Esophagus squamous epithelium (tissue), 4 donors: ENCODE measurements at regions not wholly inside any gene's neighbourhood (a gene's known extent, or its start where the extent isn't known, plus 50 kb on each side); places are given as distances from the start of the nearest gene placed in this dataset.

Experiments
- CTCF ChIP-seq, 6 experiments: fragments of 450-650 bp in 4 of 6; fragments of 200-600 bp in 2 of 6; sonication (generic) in 2 of 6; IDR thresholded peaks; one replicate each; pipeline ENCODE4 v1.5.1; 2016 to 2019; ENCODE audit warnings: antibody characterized with exemption in 6 of 6, mild to moderate bottlenecking in 4 of 6, moderate library complexity in 4 of 6
- POLR2A ChIP-seq, 4 donors: fragments of 450-650 bp; IDR thresholded peaks; one replicate each; pipeline ENCODE4 v1.6.1; 2017; ENCODE audit warnings: antibody characterized with exemption in 4 of 4, mild to moderate bottlenecking in 4 of 4, moderate library complexity in 3 of 4

- no peak for TF ChIP-seq POLR2A (IDR thresholded peaks at IDR 0.05)
- no peak for TF ChIP-seq CTCF (IDR thresholded peaks at IDR 0.05)
Measured at GRCh38 chr20:55329108-55329507, 676.2 kb downstream of the CBLN4 start.
